Dendritic cell treated with granulocyte-macrophage colony-stimulating factor and Interleukin-4, amounts not matched to agents 40 ng/mL and 50 ng/mL, for 4 days (primary cell): ENCODE measurements at regions not wholly inside any gene's neighbourhood (a gene's known extent, or its start where the extent isn't known, plus 50 kb on each side); places are given as distances from the start of the nearest gene placed in this dataset.

ENCODE experiments used
- H3K27ac Mint-ChIP-seq: one replicate; pipeline ENCODE4 v1.8.0; 2022; ENCODE audit warnings: mild to moderate bottlenecking, mixed read lengths
- H3K27me3 Mint-ChIP-seq: one replicate; pipeline ENCODE4 v1.8.0; 2022; ENCODE audit warnings: mild to moderate bottlenecking, mixed read lengths
- H3K36me3 Mint-ChIP-seq: one replicate; pipeline ENCODE4 v1.8.0; 2022; ENCODE audit warnings: low read depth, mixed read lengths
- H3K4me1 Mint-ChIP-seq: one replicate; pipeline ENCODE4 v1.8.0; 2022; ENCODE audit warnings: low read depth, mixed read lengths
- H3K4me3 Mint-ChIP-seq: one replicate; pipeline ENCODE4 v1.8.0; 2022; ENCODE audit warnings: mild to moderate bottlenecking, moderate library complexity, mixed read lengths
- H3K9me3 Mint-ChIP-seq: one replicate; pipeline ENCODE4 v1.8.0; 2022; ENCODE audit warnings: mixed read lengths
- intact Hi-C: fragments of 100-400 bp; cut with micrococcal nuclease; formaldehyde crosslinking; loops from one replicate; pipeline ENCODE4 v1.15.0; 2022

GRCh38 chr2:105977807-105978206 lies 216.3 kb downstream of the UXS1 start:
- H3K36me3 Mint-ChIP-seq = no peaks in the 10 kb centered on the region
- intact Hi-C loops = no loop called here
- no peak overlapping the region for H3K27ac Mint-ChIP-seq
- peaks cover 28% of the 10 kb centered on the region for H3K9me3 Mint-ChIP-seq
- H3K4me1 Mint-ChIP-seq = no peaks in the 10 kb centered on the region
- no peak overlapping the region for H3K4me3 Mint-ChIP-seq
- H3K27me3 Mint-ChIP-seq = no peaks in the 10 kb centered on the region

GRCh38 chr2:105977212-105977611 lies 216.9 kb downstream of the UXS1 start:
- no peaks in the 10 kb centered on the region for H3K4me1 Mint-ChIP-seq
- H3K27ac Mint-ChIP-seq = no peak overlapping the region
- intact Hi-C loops = no loop called here
- H3K27me3 Mint-ChIP-seq = no peaks in the 10 kb centered on the region
- H3K36me3 Mint-ChIP-seq = no peaks in the 10 kb centered on the region
- H3K9me3 Mint-ChIP-seq = peaks cover 28% of the 10 kb centered on the region
- no peak overlapping the region for H3K4me3 Mint-ChIP-seq

GRCh38 chr2:105974812-105975211 lies 219.3 kb downstream of the UXS1 start:
- Mint-ChIP-seq H3K27me3 (no peaks in the 10 kb centered on the region), H3K27ac (no peak overlapping the region), H3K36me3 (no peaks in the 10 kb centered on the region), H3K4me3 (no peak overlapping the region), H3K9me3 (peaks cover 28% of the 10 kb centered on the region), H3K4me1 (no peaks in the 10 kb centered on the region)
- intact Hi-C loops = no loop called here

GRCh38 chr2:105972927-105973326 lies 221.2 kb downstream of the UXS1 start:
- H3K27ac Mint-ChIP-seq = no peak overlapping the region
- no peaks in the 10 kb centered on the region for H3K4me1 Mint-ChIP-seq
- H3K9me3 Mint-ChIP-seq = peaks cover 17% of the 10 kb centered on the region
- no peaks in the 10 kb centered on the region for H3K27me3 Mint-ChIP-seq
- no peak overlapping the region for H3K4me3 Mint-ChIP-seq
- intact Hi-C loops = no loop called here
- no peaks in the 10 kb centered on the region for H3K36me3 Mint-ChIP-seq

- H3K27ac Mint-ChIP-seq = no peak overlapping the region
Observed at GRCh38 chr2:105972246-105972645, 221.9 kb downstream of the UXS1 start.

GRCh38 chr2:105969552-105969951 lies 224.5 kb downstream of the UXS1 start:
- Mint-ChIP-seq H3K4me3 (no peak overlapping the region), H3K36me3 (no peaks in the 10 kb centered on the region), H3K27ac (no peak overlapping the region), H3K27me3 (no peaks in the 10 kb centered on the region), H3K4me1 (no peaks in the 10 kb centered on the region), H3K9me3 (peaks cover 7% of the 10 kb centered on the region)
- intact Hi-C loops = no loop called here

More at GRCh38 chr2:105972246-105972645, 221.9 kb downstream of the UXS1 start:
- H3K4me3 Mint-ChIP-seq = no peak overlapping the region
- H3K9me3 Mint-ChIP-seq = peaks cover 11% of the 10 kb centered on the region
- H3K36me3 Mint-ChIP-seq = no peaks in the 10 kb centered on the region
- H3K4me1 Mint-ChIP-seq = no peaks in the 10 kb centered on the region
- H3K27me3 Mint-ChIP-seq = no peaks in the 10 kb centered on the region
- intact Hi-C loops = no loop called here

- H3K27ac Mint-ChIP-seq = no peak overlapping the region
- no peaks in the 10 kb centered on the region for H3K9me3 Mint-ChIP-seq
- intact Hi-C loops = no loop called here
- H3K27me3 Mint-ChIP-seq = no peaks in the 10 kb centered on the region
- no peak overlapping the region for H3K4me3 Mint-ChIP-seq
- H3K36me3 Mint-ChIP-seq = no peaks in the 10 kb centered on the region
- no peaks in the 10 kb centered on the region for H3K4me1 Mint-ChIP-seq
Observed at GRCh38 chr2:105962221-105962620, 217.5 kb downstream of the NCK2 start.

- Mint-ChIP-seq H3K27ac (no peak overlapping the region), H3K36me3 (no peaks in the 10 kb centered on the region), H3K9me3 (no peaks in the 10 kb centered on the region), H3K27me3 (no peaks in the 10 kb centered on the region), H3K4me1 (no peaks in the 10 kb centered on the region), H3K4me3 (no peak overlapping the region)
- intact Hi-C loops = no loop called here
Observed at GRCh38 chr2:105961599-105962146, 217.0 kb downstream of the NCK2 start.

- Mint-ChIP-seq H3K4me3 (no peak overlapping the region), H3K27ac (no peak overlapping the region), H3K27me3 (no peaks in the 10 kb centered on the region), H3K9me3 (no peaks in the 10 kb centered on the region), H3K36me3 (no peaks in the 10 kb centered on the region), H3K4me1 (no peaks in the 10 kb centered on the region)
- intact Hi-C loops = no loop called here
Observed at GRCh38 chr2:105959357-105959756, 214.6 kb downstream of the NCK2 start.

GRCh38 chr2:105954891-105955290 lies 210.2 kb downstream of the NCK2 start:
- Mint-ChIP-seq H3K4me3 (no peak overlapping the region), H3K27ac (no peak overlapping the region), H3K36me3 (no peaks in the 10 kb centered on the region), H3K4me1 (no peaks in the 10 kb centered on the region), H3K9me3 (no peaks in the 10 kb centered on the region), H3K27me3 (no peaks in the 10 kb centered on the region)
- intact Hi-C loops = no loop called here

GRCh38 chr2:105953942-105954341 lies 209.2 kb downstream of the NCK2 start:
- H3K27ac Mint-ChIP-seq = no peak overlapping the region
- intact Hi-C loops = no loop called here
- no peaks in the 10 kb centered on the region for H3K36me3 Mint-ChIP-seq
- no peaks in the 10 kb centered on the region for H3K4me1 Mint-ChIP-seq
- H3K9me3 Mint-ChIP-seq = no peaks in the 10 kb centered on the region
- no peaks in the 10 kb centered on the region for H3K27me3 Mint-ChIP-seq
- H3K4me3 Mint-ChIP-seq = no peak overlapping the region

- no peak overlapping the region for H3K27ac Mint-ChIP-seq
- no peak overlapping the region for H3K4me3 Mint-ChIP-seq
- H3K4me1 Mint-ChIP-seq = no peaks in the 10 kb centered on the region
- H3K27me3 Mint-ChIP-seq = no peaks in the 10 kb centered on the region
- H3K9me3 Mint-ChIP-seq = no peaks in the 10 kb centered on the region
- intact Hi-C loops = no loop called here
- no peaks in the 10 kb centered on the region for H3K36me3 Mint-ChIP-seq
Observed at GRCh38 chr2:105952131-105952530, 207.4 kb downstream of the NCK2 start.

GRCh38 chr2:105951384-105951694 lies 206.6 kb downstream of the NCK2 start:
- Mint-ChIP-seq H3K36me3 (no peaks in the 10 kb centered on the region), H3K4me1 (no peaks in the 10 kb centered on the region), H3K27me3 (no peaks in the 10 kb centered on the region), H3K27ac (no peak overlapping the region), H3K9me3 (no peaks in the 10 kb centered on the region), H3K4me3 (no peak overlapping the region)
- intact Hi-C loops = no loop called here

- Mint-ChIP-seq H3K9me3 (no peaks in the 10 kb centered on the region), H3K27ac (no peak overlapping the region), H3K4me3 (no peak overlapping the region), H3K4me1 (no peaks in the 10 kb centered on the region), H3K27me3 (no peaks in the 10 kb centered on the region), H3K36me3 (no peaks in the 10 kb centered on the region)
- intact Hi-C loops = no loop called here
Observed at GRCh38 chr2:105950521-105951383, 206.0 kb downstream of the NCK2 start.

GRCh38 chr2:105943977-105944376 lies 199.3 kb downstream of the NCK2 start:
- Mint-ChIP-seq H3K4me3 (no peak overlapping the region), H3K36me3 (no peaks in the 10 kb centered on the region), H3K4me1 (no peaks in the 10 kb centered on the region), H3K27me3 (no peaks in the 10 kb centered on the region), H3K27ac (no peak overlapping the region), H3K9me3 (peaks cover 17% of the 10 kb centered on the region)
- intact Hi-C loops = no loop called here
